PC-3 (cell line): ENCODE measurements at regions not wholly inside any gene's neighbourhood (a gene's known extent, or its start where the extent isn't known, plus 50 kb on each side); places are given as distances from the start of the nearest gene placed in this dataset.

Experiments used
- ATAC-seq: fragments of 200-7000 bp; cut with Tn5 transposase; 2 replicates; pipeline ENCODE4 v1.9.1; 2020; ENCODE audit warnings: mild to moderate bottlenecking, moderate library complexity
- BruUV-seq: library from RNA; stranded (reverse); fragments of 400-500 nt; replicated peaks from 2 replicates; lab custom pipeline; 2021; lab: Mats Ljungman, UMichigan
- CTCF ChIA-PET: fragments of 300-600 bp; sonication (Branson Sonifier 250); formaldehyde crosslinking; loops from one replicate; lab custom pipeline; 2022; ENCODE audit warnings: antibody characterized with exemption; lab: Charles Lee
- POLR2A ChIA-PET: fragments of 300-600 bp; sonication (Branson Sonifier 250); formaldehyde crosslinking; loops from one replicate; lab custom pipeline; 2022; ENCODE audit warnings: antibody characterized with exemption; ENCODE audit not compliant: unreplicated experiment; lab: Charles Lee
- DNase-seq: peaks from one replicate; pipeline ENCODE4 v3.0.0-alpha.2; 2015
- H2AFZ ChIP-seq: fragments of 300-600 bp; sonication (generic); 2 replicates; pipeline ENCODE4 v1.6.0; 2016; ENCODE audit warnings: antibody characterized with exemption, low read length
- H3F3A ChIP-seq: fragments of 300-600 bp; sonication (generic); one replicate; pipeline ENCODE4 v1.6.0; 2017; ENCODE audit warnings: antibody characterized with exemption, low read length, control low read depth, mild to moderate bottlenecking; ENCODE audit not compliant: unreplicated experiment
- H3K27ac ChIP-seq: fragments of 300-600 bp; sonication (generic); 2 replicates; pipeline ENCODE4 v1.5.1; 2016; ENCODE audit warnings: mild to moderate bottlenecking, low read length
- H3K27me3 ChIP-seq: fragments of 300-600 bp; sonication (generic); 2 replicates; pipeline ENCODE4 v1.6.1; 2016; ENCODE audit warnings: low read length, mixed read lengths
- H3K36me3 ChIP-seq: fragments of 300-600 bp; sonication (generic); 2 replicates; pipeline ENCODE4 v1.6.1; 2016; ENCODE audit warnings: low read depth, mixed run types, low read length, mixed read lengths
- H3K4me1 ChIP-seq: fragments of 300-600 bp; sonication (generic); 2 replicates; pipeline ENCODE4 v1.5.1; 2016; ENCODE audit warnings: low read length; ENCODE audit not compliant: insufficient read depth
- H3K4me2 ChIP-seq: fragments of 300-600 bp; sonication (generic); 2 replicates; pipeline ENCODE4 v1.6.0; 2016; ENCODE audit warnings: low read length
- H3K4me3 ChIP-seq: fragments of 300-600 bp; sonication (generic); 2 replicates; pipeline ENCODE4 v1.5.1; 2016; ENCODE audit warnings: mild to moderate bottlenecking, low read length, mixed read lengths
- H3K79me2 ChIP-seq: fragments of 300-600 bp; sonication (generic); 2 replicates; pipeline ENCODE4 v1.6.1; 2017; ENCODE audit warnings: low read length, mixed read lengths
- H3K9ac ChIP-seq: fragments of 300-600 bp; sonication (generic); 2 replicates; pipeline ENCODE4 v1.6.0; 2016; ENCODE audit warnings: mild to moderate bottlenecking, low read length
- H3K9me2 ChIP-seq: fragments of 300-600 bp; sonication (generic); replicated peaks from 2 replicates; pipeline ENCODE4 v1.6.1; 2016; ENCODE audit warnings: mixed run types, low read length, mixed read lengths
- H3K9me3 ChIP-seq: fragments of 300-600 bp; sonication (generic); 2 replicates; pipeline ENCODE4 v1.6.1; 2016; ENCODE audit warnings: low read length, mixed read lengths
- H4K20me1 ChIP-seq: fragments of 300-600 bp; sonication (generic); 2 replicates; pipeline ENCODE4 v1.6.1; 2016; ENCODE audit warnings: low read length, mixed read lengths
- CTCF ChIP-seq: fragments of 300-600 bp; sonication (generic); conservative IDR thresholded peaks from 2 replicates; pipeline ENCODE4 v1.5.1; 2017; ENCODE audit warnings: antibody characterized with exemption, low read depth, mild to moderate bottlenecking, low read length
- EZH2 ChIP-seq: fragments of 300-600 bp; sonication (generic); IDR thresholded peaks from one replicate; pipeline ENCODE4 v1.6.1; 2017; ENCODE audit warnings: antibody characterized with exemption, mild to moderate bottlenecking, low read length; ENCODE audit not compliant: unreplicated experiment
- EZH2phosphoT487 ChIP-seq: fragments of 300-600 bp; sonication (generic); IDR thresholded peaks from 2 replicates; pipeline ENCODE4 v1.6.1; 2018; ENCODE audit warnings: mild to moderate bottlenecking, antibody characterized with exemption, low read length, borderline replicate concordance
- intact Hi-C: fragments of 100-400 bp; cut with micrococcal nuclease; formaldehyde crosslinking; loops from 2 replicates; pipeline ENCODE4 v1.9.0; 2023

GRCh38 chr7:145909991-145910513 lies 206.5 kb upstream of the CNTNAP2 start:
- Histone ChIP-seq H3K79me2 (no peaks in the 10 kb centered on the region), H3K4me3 (no peak overlapping the region), H2AFZ (no peak overlapping the region), H3K27me3 (no peaks in the 10 kb centered on the region), H3F3A (no peaks in the 10 kb centered on the region), H4K20me1 (no peaks in the 10 kb centered on the region), H3K9me3 (no peaks in the 10 kb centered on the region), H3K4me1 (no peaks in the 10 kb centered on the region), H3K27ac (peak overlapping the region; percentile 77), H3K4me2 (peak overlapping the region; percentile 32), H3K9ac (0 out of 2 replicates have a peak overlapping the region, but pooled peaks have one; percentile 21), H3K9me2 (no peaks in the 10 kb centered on the region), H3K36me3 (no peaks in the 10 kb centered on the region)
- DNase-seq (peak; percentile 20), ATAC-seq (peak; percentile 71)
- no TSS peak for BruUV-seq
- intact Hi-C loops: loop anchor here (5.0 kb wide), 1 partner anchor 268 kb away; no protein-coding TSS in a partner anchor
- TF ChIP-seq EZH2: no peak
- no peak for TF ChIP-seq CTCF
- TF ChIP-seq EZH2phosphoT487: no peak
- POLR2A ChIA-PET: no interaction called here
- CTCF ChIA-PET: no interaction called here

GRCh38 chr7:145903658-145904057 lies 212.9 kb upstream of the CNTNAP2 start:
- H3F3A ChIP-seq: no peaks in the 10 kb centered on the region
- no peak for DNase-seq
- ChIA-PET CTCF (no interaction called here), POLR2A (no interaction called here)
- no peaks in the 10 kb centered on the region for H3K36me3 ChIP-seq
- H3K9ac ChIP-seq: no peak overlapping the region
- no peaks in the 10 kb centered on the region for H3K79me2 ChIP-seq
- H3K4me3 ChIP-seq: no peak overlapping the region
- ATAC-seq: no peak
- no TSS peak for BruUV-seq
- intact Hi-C loops: no loop called here
- H3K4me2 ChIP-seq: no peak overlapping the region
- no peaks in the 10 kb centered on the region for H4K20me1 ChIP-seq
- H3K27me3 ChIP-seq: no peaks in the 10 kb centered on the region
- H2AFZ ChIP-seq: no peak overlapping the region
- H3K4me1 ChIP-seq: no peaks in the 10 kb centered on the region
- H3K27ac ChIP-seq: no peak overlapping the region
- H3K9me2 ChIP-seq: no peaks in the 10 kb centered on the region
- H3K9me3 ChIP-seq: peaks cover 4% of the 10 kb centered on the region; the same call in 1 of the 2 replicates
- no peak for TF ChIP-seq EZH2phosphoT487
- TF ChIP-seq CTCF: no peak
- no peak for TF ChIP-seq EZH2

GRCh38 chr7:145902123-145902522 lies 214.5 kb upstream of the CNTNAP2 start:
- TF ChIP-seq CTCF (no peak), EZH2 (no peak), EZH2phosphoT487 (no peak)
- no peak overlapping the region for H2AFZ ChIP-seq
- H3K36me3 ChIP-seq: no peaks in the 10 kb centered on the region
- no peak overlapping the region for H3K4me2 ChIP-seq
- no peaks in the 10 kb centered on the region for H3F3A ChIP-seq
- no peaks in the 10 kb centered on the region for H3K4me1 ChIP-seq
- no peaks in the 10 kb centered on the region for H4K20me1 ChIP-seq
- H3K4me3 ChIP-seq: no peak overlapping the region
- no peaks in the 10 kb centered on the region for H3K27me3 ChIP-seq
- H3K79me2 ChIP-seq: no peaks in the 10 kb centered on the region
- intact Hi-C loops: no loop called here
- no peaks in the 10 kb centered on the region for H3K9me2 ChIP-seq
- CTCF ChIA-PET: interaction anchor here (0.6 kb wide), 1 partner anchor 44 kb away, joined by 3 read pairs; no protein-coding TSS in a partner anchor
- H3K9me3 ChIP-seq: peaks cover 4% of the 10 kb centered on the region; the same call in 1 of the 2 replicates
- POLR2A ChIA-PET: no interaction called here
- no peak overlapping the region for H3K27ac ChIP-seq
- ATAC-seq: no peak
- H3K9ac ChIP-seq: no peak overlapping the region
- no peak for DNase-seq
- no TSS peak for BruUV-seq
